Neural progenitor cell (in vitro differentiated cells): ENCODE measurements at regions not wholly inside any gene's neighbourhood (a gene's known extent, or its start where the extent isn't known, plus 50 kb on each side); places are given as distances from the start of the nearest gene placed in this dataset.

Source experiments
- DNase-seq: peaks from one replicate; pipeline ENCODE4 v3.0.0-alpha.2; 2016; ENCODE audit warnings: low spot score
- H2AFZ ChIP-seq: fragments of 200-600 bp; sonication (generic); replicated peaks from 2 replicates; pipeline ENCODE4 v1.6.1; 2016; ENCODE audit warnings: antibody characterized with exemption
- H3F3A ChIP-seq: fragments of 200-600 bp; sonication (generic); 2 replicates; pipeline ENCODE4 v1.6.1; 2016; ENCODE audit warnings: antibody characterized with exemption, low read depth
- H3K27ac ChIP-seq: fragments of 200-600 bp; sonication (generic); 2 replicates; pipeline ENCODE4 v1.5.1; 2016; ENCODE audit warnings: mild to moderate bottlenecking
- H3K27me3 ChIP-seq: fragments of 200-600 bp; sonication (generic); 2 replicates; pipeline ENCODE4 v1.6.1; 2016; ENCODE audit warnings: mild to moderate bottlenecking, moderate library complexity
- H3K36me3 ChIP-seq: fragments of 200-600 bp; sonication (generic); 2 replicates; pipeline ENCODE4 v1.5.1; 2016
- H3K4me1 ChIP-seq: fragments of 200-600 bp; sonication (generic); 2 replicates; pipeline ENCODE4 v1.6.1; 2016; ENCODE audit warnings: mixed run types
- H3K4me2 ChIP-seq: fragments of 200-600 bp; sonication (generic); 2 replicates; pipeline ENCODE4 v1.6.1; 2016
- H3K4me3 ChIP-seq: fragments of 200-600 bp; sonication (generic); 2 replicates; pipeline ENCODE4 v1.5.1; 2016
- H3K79me2 ChIP-seq: fragments of 200-600 bp; sonication (generic); 2 replicates; pipeline ENCODE4 v1.6.1; 2016; ENCODE audit warnings: low read depth
- H3K9ac ChIP-seq: fragments of 200-600 bp; sonication (generic); 2 replicates; pipeline ENCODE4 v1.6.1; 2016
- H3K9me3 ChIP-seq: fragments of 200-600 bp; sonication (generic); 2 replicates; pipeline ENCODE4 v1.5.1; 2016; ENCODE audit warnings: low read depth
- H4K20me1 ChIP-seq: fragments of 200-600 bp; sonication (generic); 2 replicates; pipeline ENCODE4 v1.6.1; 2016; ENCODE audit warnings: low read depth
- H3K27ac Mint-ChIP-seq: 3 replicates; pipeline ENCODE4 v1.8.0; 2021; ENCODE audit warnings: mixed read lengths
- H3K27me3 Mint-ChIP-seq: 2 replicates; pipeline ENCODE4 v1.8.0; 2022; ENCODE audit warnings: low read depth, mild to moderate bottlenecking, inconsistent platforms, moderate library complexity, mixed read lengths; ENCODE audit not compliant: insufficient read depth
- H3K36me3 Mint-ChIP-seq: 3 replicates; pipeline ENCODE4 v1.8.0; 2021; ENCODE audit warnings: mixed read lengths
- H3K4me1 Mint-ChIP-seq: 3 replicates; pipeline ENCODE4 v1.8.0; 2021; ENCODE audit warnings: mixed read lengths
- H3K4me3 Mint-ChIP-seq: 3 replicates; pipeline ENCODE4 v1.8.0; 2021; ENCODE audit warnings: mild to moderate bottlenecking, moderate library complexity, mixed read lengths
- H3K9me3 Mint-ChIP-seq: 3 replicates; pipeline ENCODE4 v1.8.0; 2020; ENCODE audit warnings: mixed read lengths
- CTCF ChIP-seq: fragments of 200-600 bp; sonication (generic); IDR thresholded peaks from 2 replicates; pipeline ENCODE4 v1.5.1; 2017; ENCODE audit warnings: antibody characterized with exemption, mild to moderate bottlenecking
- EZH2 ChIP-seq: fragments of 200-600 bp; sonication (generic); IDR thresholded peaks from 2 replicates; pipeline ENCODE4 v1.6.1; 2017; ENCODE audit warnings: antibody characterized with exemption, mild to moderate bottlenecking, moderate library complexity
- EZH2phosphoT487 ChIP-seq: fragments of 200-600 bp; sonication (generic); IDR thresholded peaks from 2 replicates; pipeline ENCODE4 v1.6.1; 2017; ENCODE audit warnings: antibody characterized with exemption

- Histone ChIP-seq H2AFZ (no peak overlapping the region), H4K20me1 (no peaks in the 10 kb centered on the region), H3K79me2 (no peaks in the 10 kb centered on the region), H3K9ac (no peak overlapping the region), H3K27me3 (no peaks in the 10 kb centered on the region), H3K27ac (no peak overlapping the region), H3K9me3 (no peaks in the 10 kb centered on the region), H3K4me3 (no peak overlapping the region), H3K4me2 (no peak overlapping the region), H3K36me3 (no peaks in the 10 kb centered on the region), H3K4me1 (peaks cover 12% of the 10 kb centered on the region), H3F3A (peaks cover 5% of the 10 kb centered on the region)
- H3K9me3 Mint-ChIP-seq = peaks cover 31% of the 10 kb centered on the region
- TF ChIP-seq CTCF = no peak
- peaks cover 24% of the 10 kb centered on the region for H3K4me1 Mint-ChIP-seq
- H3K4me3 Mint-ChIP-seq = no peak overlapping the region
- no peak for DNase-seq
- H3K27ac Mint-ChIP-seq = no peak overlapping the region
- H3K27me3 Mint-ChIP-seq = peaks cover 17% of the 10 kb centered on the region
- H3K36me3 Mint-ChIP-seq = peaks cover 12% of the 10 kb centered on the region
These were observed 269.4 kb downstream of the MYCN start for GRCh38 chr2:16209799-16210198.

DNA sequence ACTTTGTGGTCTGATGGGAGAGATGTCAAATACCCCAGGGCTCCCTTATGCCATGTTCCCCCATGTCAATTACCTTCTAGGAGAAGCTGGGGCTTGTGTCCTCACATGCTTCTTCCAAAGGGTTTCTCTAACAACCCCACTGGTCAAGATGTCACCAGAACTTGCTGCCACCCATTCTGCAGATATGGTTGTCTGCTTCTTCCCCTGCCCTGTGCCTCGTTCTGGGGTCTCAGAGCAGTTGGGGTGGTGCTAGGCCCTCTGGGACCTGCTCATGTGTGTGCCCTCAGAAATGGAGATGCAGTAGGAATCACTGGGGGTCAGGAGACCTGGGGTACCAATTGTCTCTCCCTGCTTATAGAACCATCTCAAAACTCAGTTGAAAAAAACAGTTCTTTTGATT lies 268.6 kb downstream of the MYCN start:
- Histone ChIP-seq H3K4me3 (no peak overlapping the region), H3K27ac (no peak overlapping the region), H3K4me2 (no peak overlapping the region), H3F3A (peaks cover 9% of the 10 kb centered on the region), H3K36me3 (no peaks in the 10 kb centered on the region), H3K27me3 (no peaks in the 10 kb centered on the region), H2AFZ (no peak overlapping the region), H4K20me1 (peaks cover 6% of the 10 kb centered on the region), H3K4me1 (peaks cover 21% of the 10 kb centered on the region), H3K9ac (no peak overlapping the region), H3K79me2 (no peaks in the 10 kb centered on the region), H3K9me3 (no peaks in the 10 kb centered on the region)
- TF ChIP-seq EZH2phosphoT487 = no peak
- TF ChIP-seq CTCF = no peak
- no peak for TF ChIP-seq EZH2
- Mint-ChIP-seq H3K4me3 (no peak overlapping the region), H3K9me3 (peaks cover 31% of the 10 kb centered on the region), H3K36me3 (peaks cover 12% of the 10 kb centered on the region), H3K27ac (no peak overlapping the region), H3K4me1 (peaks cover 32% of the 10 kb centered on the region), H3K27me3 (peaks cover 16% of the 10 kb centered on the region)
- no peak for DNase-seq

DNA sequence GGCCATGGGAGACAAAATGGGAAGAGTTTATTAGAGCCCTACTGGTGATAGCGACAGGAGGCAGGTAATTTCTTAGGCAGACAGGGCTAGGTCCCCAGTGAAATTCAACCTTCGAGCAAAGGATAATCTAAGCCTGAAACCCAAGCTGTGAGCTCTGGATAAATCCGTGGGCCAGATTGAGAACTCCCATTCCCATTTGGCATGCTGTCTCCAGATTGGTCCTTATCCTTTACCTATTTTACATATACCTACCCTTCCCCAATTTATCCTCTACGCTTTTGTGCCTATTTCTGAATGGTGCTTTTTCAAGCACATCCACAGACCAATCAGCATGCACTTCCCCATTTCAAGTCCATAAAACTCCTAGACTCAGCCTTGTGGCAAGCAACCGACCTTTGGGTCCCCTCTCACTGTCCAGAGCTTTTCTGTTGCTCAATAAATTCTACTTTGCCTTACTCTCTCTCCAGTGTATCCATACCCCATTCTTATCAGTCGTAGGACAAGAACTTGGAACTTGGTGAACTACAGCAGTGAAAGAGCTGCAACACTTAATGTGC lies 268.0 kb downstream of the MYCN start:
- Mint-ChIP-seq H3K27ac (no peak overlapping the region), H3K27me3 (peaks cover 18% of the 10 kb centered on the region), H3K4me3 (peak overlapping the region; percentile 55), H3K9me3 (peaks cover 31% of the 10 kb centered on the region), H3K36me3 (peaks cover 12% of the 10 kb centered on the region), H3K4me1 (peaks cover 38% of the 10 kb centered on the region)
- H3F3A ChIP-seq = peaks cover 9% of the 10 kb centered on the region
- no peak for TF ChIP-seq CTCF
- no peak for TF ChIP-seq EZH2
- no peak for TF ChIP-seq EZH2phosphoT487
- H3K9me3 ChIP-seq = no peaks in the 10 kb centered on the region
- DNase-seq = no peak
- H3K4me3 ChIP-seq = no peak overlapping the region
- H3K4me1 ChIP-seq = peaks cover 24% of the 10 kb centered on the region
- H4K20me1 ChIP-seq = peaks cover 6% of the 10 kb centered on the region
- no peak overlapping the region for H3K9ac ChIP-seq
- no peaks in the 10 kb centered on the region for H3K36me3 ChIP-seq
- no peaks in the 10 kb centered on the region for H3K79me2 ChIP-seq
- H2AFZ ChIP-seq = no peak overlapping the region
- H3K4me2 ChIP-seq = no peak overlapping the region
- H3K27me3 ChIP-seq = no peaks in the 10 kb centered on the region
- no peak overlapping the region for H3K27ac ChIP-seq
